K562 (cell line): ENCODE measurements at regions not wholly inside any gene's neighbourhood (a gene's known extent, or its start where the extent isn't known, plus 50 kb on each side); places are given as distances from the start of the nearest gene placed in this dataset.

Experiments used
- ATAC-seq: fragments of 200-7000 bp; cut with Tn5 transposase; 3 replicates; pipeline ENCODE4 v1.9.1; 2020; ENCODE audit warnings: moderate library complexity
- BruUV-seq: library from RNA; stranded (reverse); fragments of 400-500 nt; replicated peaks from 2 replicates; lab custom pipeline; 2021; lab: Mats Ljungman, UMichigan
- CTCF ChIA-PET: fragments of 300-600 bp; formaldehyde crosslinking; extraction: SDS; loops from one replicate; lab custom pipeline; 2021; ENCODE audit warnings: low intra/inter-chr PET ratio; lab: Yijun Ruan, JAX
- POLR2A ChIA-PET: fragments of 300-600, 350-650 bp; sonication (Branson Sonifier 250); formaldehyde crosslinking; extraction: SDS; loops from one replicate; lab custom pipeline; 2021; ENCODE audit warnings: antibody characterized with exemption, inconsistent platforms; lab: Yijun Ruan, JAX
- DNase-seq, 4 experiments: peaks; one replicate each; pipeline versions ENCODE4 v3.0.0 to v3.0.0-alpha.2; 2011 to 2018; ENCODE audit warnings: low spot score in 3 of 4, mixed read lengths in 3 of 4; ENCODE audit errors: extremely low read depth in 1 of 4
- FAIRE-seq: peaks from 2 replicates; lab custom pipeline; 2011; peaks lifted over from hg19 to GRCh38; lab: Jason Lieb, UNC
- H2AFZ ChIP-seq: 2 replicates; pipeline ENCODE4 v1.6.0; 2011; ENCODE audit warnings: low read depth, low read length, control low read depth, inconsistent platforms
- H3K27ac ChIP-seq: fragments of 200-600 bp; 3 replicates; pipeline ENCODE4 v1.8.0; 2011; ENCODE audit warnings: low read depth, mild to moderate bottlenecking, control low read depth, inconsistent platforms, low read length, moderate library complexity, mixed read lengths; ENCODE audit errors: extremely low read depth
- H3K27me3 ChIP-seq, 2 experiments: fragments of 300-600 bp in 1 of 2; 2 replicates in 1 of 2; 3 replicates in 1 of 2; pipeline versions ENCODE4 v1.6.0 to v1.8.0; 2011; ENCODE audit warnings: inconsistent platforms in 2 of 2, low read length in 2 of 2, mild to moderate bottlenecking in 1 of 2, mixed read lengths in 1 of 2, moderate library complexity in 1 of 2; ENCODE audit not compliant: control insufficient read depth in 2 of 2, insufficient read depth in 2 of 2
- H3K36me3 ChIP-seq: fragments of 300-600 bp; 3 replicates; pipeline ENCODE4 v1.8.0; 2011; ENCODE audit warnings: mild to moderate bottlenecking, low read length, inconsistent platforms; ENCODE audit not compliant: control insufficient read depth, insufficient read depth
- H3K4me1 ChIP-seq, 2 experiments: fragments of 200-600 bp in 1 of 2; replicated peaks in 1 of 2; 2 replicates in 1 of 2; 3 replicates in 1 of 2; pipeline versions ENCODE4 v1.5.1 to v1.8.0; 2011; ENCODE audit warnings: inconsistent platforms in 2 of 2, low read length in 2 of 2, mild to moderate bottlenecking in 1 of 2, mixed read lengths in 1 of 2, moderate library complexity in 1 of 2; ENCODE audit not compliant: control insufficient read depth in 2 of 2, insufficient read depth in 2 of 2
- H3K4me2 ChIP-seq: 2 replicates; pipeline ENCODE4 v1.6.1; 2011; ENCODE audit warnings: low read length, control low read depth, inconsistent platforms, mixed read lengths; ENCODE audit not compliant: insufficient read depth
- H3K4me3 ChIP-seq: fragments of 200-600 bp; sonication (generic), shearing (Covaris generic); 2 replicates; pipeline ENCODE4 v1.5.1; 2016; ENCODE audit warnings: control low read depth, inconsistent platforms
- H3K79me2 ChIP-seq: fragments of 200-600 bp; 3 replicates; pipeline ENCODE4 v1.8.0; 2011; ENCODE audit warnings: low read length, inconsistent platforms; ENCODE audit not compliant: control insufficient read depth, insufficient read depth
- H3K9ac ChIP-seq, 2 experiments: 2 replicates each; pipeline versions ENCODE4 v1.6.0 to v1.6.1; 2011; ENCODE audit warnings: low read depth in 2 of 2, low read length in 2 of 2, control low read depth in 1 of 2, inconsistent platforms in 1 of 2, mild to moderate bottlenecking in 1 of 2, mixed read lengths in 1 of 2; ENCODE audit not compliant: insufficient read depth in 1 of 2
- H3K9me1 ChIP-seq: one replicate; pipeline ENCODE4 v1.6.0; 2011; ENCODE audit warnings: inconsistent platforms, mild to moderate bottlenecking, low read length, moderate library complexity; ENCODE audit not compliant: control insufficient read depth, insufficient read depth
- H3K9me3 ChIP-seq: replicated peaks from 2 replicates; pipeline ENCODE4 v1.5.1; 2011; ENCODE audit warnings: low read depth, low read length, inconsistent platforms; ENCODE audit not compliant: control insufficient read depth, insufficient read depth
- H4K20me1 ChIP-seq: replicated peaks from 2 replicates; pipeline ENCODE4 v1.6.1; 2011; ENCODE audit warnings: low read length, inconsistent platforms, mixed read lengths; ENCODE audit not compliant: control insufficient read depth, insufficient read depth
- ADNP ChIP-seq: fragments of 200-800 bp; sonication (Bioruptor generic); IDR thresholded peaks from 2 replicates; pipeline ENCODE4 v1.6.1; 2016; ENCODE audit warnings: missing genetic modification characterization, missing compliant biosample characterization
- BRCA1 ChIP-seq, 2 experiments: fragments of 450-650 bp in 1 of 2; sonication (generic) in 1 of 2; formaldehyde crosslinking in 1 of 2; IDR thresholded peaks; 2 replicates each; pipeline versions ENCODE4 v1.5.0 to v1.6.1; 2017 to 2020; ENCODE audit warnings: mild to moderate bottlenecking in 1 of 2, missing genetic modification reagents in 1 of 2
- CAMTA2 ChIP-seq: fragments of 250-450 bp; sonication (Bioruptor Pico); conservative IDR thresholded peaks from 2 replicates; pipeline ENCODE4 v1.5.1; 2022
- DNMT1 ChIP-seq: fragments of 450-650 bp; IDR thresholded peaks from 2 replicates; pipeline ENCODE4 v1.6.1; 2016; ENCODE audit warnings: antibody characterized with exemption, mild to moderate bottlenecking
- IRF2 ChIP-seq: sonication (generic); formaldehyde crosslinking; IDR thresholded peaks from 2 replicates; pipeline ENCODE4 v1.8.1; 2022; ENCODE audit warnings: mild to moderate bottlenecking, missing genetic modification reagents
- NCOR1 ChIP-seq: fragments of 450-650 bp; IDR thresholded peaks from 2 replicates; pipeline ENCODE4 v1.6.1; 2016; ENCODE audit warnings: mild to moderate bottlenecking, moderate library complexity
- PCBP1 ChIP-seq: fragments of 200-400 bp; formaldehyde crosslinking; IDR thresholded peaks from 2 replicates; pipeline ENCODE4 v1.6.1; 2018; ENCODE audit warnings: mild to moderate bottlenecking, low read depth, low read length; ENCODE audit not compliant: poor library complexity, severe bottlenecking
- SMAD2 ChIP-seq: fragments of 150-350 bp; IDR thresholded peaks from 2 replicates; pipeline ENCODE4 v1.6.1; 2014; ENCODE audit warnings: low read depth, mild to moderate bottlenecking, low read length
- SNIP1 ChIP-seq: fragments of 450-650 bp; IDR thresholded peaks from 2 replicates; pipeline ENCODE4 v1.7.1; 2017; ENCODE audit warnings: low read depth, mild to moderate bottlenecking
- TCF7L2 ChIP-seq: fragments of 150-350 bp; IDR thresholded peaks from 2 replicates; pipeline ENCODE4 v1.6.1; 2016; ENCODE audit warnings: low read depth, mild to moderate bottlenecking, low read length, moderate library complexity
- ZNF143 ChIP-seq: sonication (generic); formaldehyde crosslinking; IDR thresholded peaks from 2 replicates; pipeline ENCODE4 v1.9.0; 2022; ENCODE audit warnings: mild to moderate bottlenecking, missing genetic modification reagents
- ZNF174 ChIP-seq: fragments of 250-450 bp; sonication (Bioruptor Pico); IDR thresholded peaks from 2 replicates; pipeline ENCODE4 v1.4.0; 2020; ENCODE audit warnings: mild to moderate bottlenecking
- ZNF41 ChIP-seq: fragments of 250-450 bp; sonication (Bioruptor Pico); conservative IDR thresholded peaks from 2 replicates; pipeline ENCODE4 v1.4.0; 2020; ENCODE audit warnings: mild to moderate bottlenecking
- ZNF76 ChIP-seq: fragments of 250-450 bp; sonication (Bioruptor Pico); IDR thresholded peaks from 2 replicates; pipeline ENCODE4 v1.4.0; 2020; ENCODE audit warnings: mild to moderate bottlenecking, moderate library complexity, borderline replicate concordance
- WGBS: fragments of 100-300 bp; shearing (Covaris generic); methylation state at CpG from one replicate; pipeline ENCODE4 v1.1.6; 2016; ENCODE audit warnings: low coverage, mixed read lengths; ENCODE audit not compliant: insufficient coverage; ENCODE audit errors: missing lambda C conversion rate; 5-methylcytosine and 5-hydroxymethylcytosine counted together
- in situ Hi-C: fragments of 300-500 bp; cut with MboI; formaldehyde crosslinking; loops from 4 replicates; pipeline ENCODE4 v1.15.0; 2018; ENCODE audit warnings: inconsistent platforms, mixed read lengths
- intact Hi-C: fragments of 100-400 bp; cut with micrococcal nuclease; formaldehyde crosslinking; loops from 2 replicates; pipeline ENCODE4 v1.14.2; 2022
- TF ChIP-seq, protein P1 (sequence below), 3 experiments: IDR thresholded peaks in 2 of 3; conservative IDR thresholded peaks in 1 of 3; 2 replicates each; pipeline ENCODE4 v1.5.1; 2011 to 2012; ENCODE audit warnings: low read length in 3 of 3, mild to moderate bottlenecking in 3 of 3, control low read depth in 2 of 3, improper control_type of control experiment in 1 of 3, inconsistent platforms in 1 of 3, low read depth in 1 of 3, mixed read lengths in 1 of 3, moderate library complexity in 1 of 3; ENCODE audit not compliant: insufficient read depth in 2 of 3

DNA sequence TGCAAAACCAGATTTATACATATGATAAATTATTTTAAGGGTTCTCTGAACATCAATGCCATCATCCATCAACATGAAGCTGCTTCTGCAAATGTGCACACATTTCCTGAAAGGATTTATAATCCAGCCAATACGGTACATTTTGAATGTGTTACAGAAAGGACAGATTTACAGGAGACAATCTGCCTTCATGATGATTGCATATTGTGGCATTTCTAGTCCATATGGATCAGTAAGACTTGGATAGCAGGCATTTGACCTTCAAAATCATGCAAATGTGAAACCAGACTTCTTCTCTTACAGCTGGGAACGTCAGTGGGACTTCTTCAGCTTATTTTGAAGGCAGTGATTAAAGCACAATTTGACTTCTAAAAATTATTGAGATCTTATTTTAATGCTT lies 217.3 kb upstream of the GK2 start:
- POLR2A ChIA-PET = interaction anchor here (0.6 to 1.3 kb wide), 2 partner anchors 11 to 16 kb away, joined by 3 to 4 read pairs; no protein-coding TSS in a partner anchor
- no TSS peak for BruUV-seq
- intact Hi-C loops (loop anchor here (5.0 kb wide), 1 partner anchor 52 kb away; no protein-coding TSS in a partner anchor), in situ Hi-C loops (no loop called here)
- DNase-seq (no peak), FAIRE-seq (no peak), ATAC-seq (no peak)
- no peaks in the 10 kb centered on the region for H3K27me3 ChIP-seq
- no peaks in the 10 kb centered on the region for H3K9me1 ChIP-seq
- no peaks in the 10 kb centered on the region for H3K36me3 ChIP-seq
- peak overlapping the region; percentile 72 for H2AFZ ChIP-seq
- no peak overlapping the region for H3K9ac ChIP-seq
- peak overlapping the region; percentile 24; the same call in 1 of the 2 replicates for H3K4me2 ChIP-seq
- no peaks in the 10 kb centered on the region for H3K9me3 ChIP-seq
- H3K79me2 ChIP-seq = no peaks in the 10 kb centered on the region
- peaks cover 0 to 9% of the 10 kb centered on the region in 2 experiments; a peak in 2 of 5 replicates for H3K4me1 ChIP-seq
- CTCF ChIA-PET = no interaction called here
- WGBS = 31% methylated on average over 2 of the region's 2 CpGs
- no peak overlapping the region for H3K27ac ChIP-seq
- H3K4me3 ChIP-seq = no peak overlapping the region
- H4K20me1 ChIP-seq = no peaks in the 10 kb centered on the region
- TF ChIP-seq BRCA1 (IDR thresholded peaks at IDR 0.05) (no peak), BRCA1 (CRISPR knock-in tag; IDR thresholded peaks at IDR 0.05) (no peak), PCBP1 (no peak), ZNF76 (CRISPR knock-in tag) (no peak), DNMT1 (no peak), ZNF143 (CRISPR knock-in tag) (no peak), ADNP (tag) (no peak), CAMTA2 (CRISPR knock-in tag) (no peak), IRF2 (no peak), TCF7L2 (no peak), ZNF41 (no peak), SMAD2 (no peak), ZNF174 (no peak), SNIP1 (no peak), NCOR1 (no peak)
- TF ChIP-seq, protein P1, sequence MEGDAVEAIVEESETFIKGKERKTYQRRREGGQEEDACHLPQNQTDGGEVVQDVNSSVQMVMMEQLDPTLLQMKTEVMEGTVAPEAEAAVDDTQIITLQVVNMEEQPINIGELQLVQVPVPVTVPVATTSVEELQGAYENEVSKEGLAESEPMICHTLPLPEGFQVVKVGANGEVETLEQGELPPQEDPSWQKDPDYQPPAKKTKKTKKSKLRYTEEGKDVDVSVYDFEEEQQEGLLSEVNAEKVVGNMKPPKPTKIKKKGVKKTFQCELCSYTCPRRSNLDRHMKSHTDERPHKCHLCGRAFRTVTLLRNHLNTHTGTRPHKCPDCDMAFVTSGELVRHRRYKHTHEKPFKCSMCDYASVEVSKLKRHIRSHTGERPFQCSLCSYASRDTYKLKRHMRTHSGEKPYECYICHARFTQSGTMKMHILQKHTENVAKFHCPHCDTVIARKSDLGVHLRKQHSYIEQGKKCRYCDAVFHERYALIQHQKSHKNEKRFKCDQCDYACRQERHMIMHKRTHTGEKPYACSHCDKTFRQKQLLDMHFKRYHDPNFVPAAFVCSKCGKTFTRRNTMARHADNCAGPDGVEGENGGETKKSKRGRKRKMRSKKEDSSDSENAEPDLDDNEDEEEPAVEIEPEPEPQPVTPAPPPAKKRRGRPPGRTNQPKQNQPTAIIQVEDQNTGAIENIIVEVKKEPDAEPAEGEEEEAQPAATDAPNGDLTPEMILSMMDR (IDR thresholded peaks at IDR 0.05 in 2 of 3, conservative IDR thresholded peaks at IDR 0.05 in 1 of 3; ENCODE audit: insufficient read depth in 2 of 3, low read depth in 1 of 3, low read length in 3 of 3) = no peak
